SKM-1 (cell line): ENCODE measurements at regions not wholly inside any gene's neighbourhood (a gene's known extent, or its start where the extent isn't known, plus 50 kb on each side); places are given as distances from the start of the nearest gene placed in this dataset.
A peak's percentile ranks its signal among the peaks of the same experiment; 100 is the strongest.
"Not testable (repeated sequence)": the region's sequence is repeated elsewhere in the genome, so short reads cannot be mapped to it uniquely, and the experiment has no call there.

Experiments used
- DNase-seq: peaks from one replicate; lab custom pipeline; 2025; ENCODE audit not compliant: unreplicated experiment; lab: John Stamatoyannopoulos, UW

DNA sequence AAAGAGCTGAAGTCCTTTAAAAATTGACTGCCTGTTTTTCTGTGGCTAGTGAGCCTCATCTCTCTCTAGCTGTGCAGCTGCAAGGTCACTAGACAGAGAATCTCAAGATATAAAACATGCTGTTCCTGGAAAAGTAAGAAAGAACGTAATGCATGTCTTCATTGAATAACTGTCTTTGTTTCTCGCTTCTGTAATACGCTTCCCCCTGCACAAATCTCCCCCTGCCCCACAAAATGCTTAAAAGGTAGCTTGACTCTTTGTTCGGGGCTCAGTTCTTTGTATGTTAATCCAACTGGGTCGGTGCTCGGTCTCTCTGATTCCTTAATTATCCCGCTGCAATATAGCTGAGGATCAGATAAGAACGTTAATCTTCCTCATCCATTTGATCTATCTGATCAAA lies 1495.9 kb upstream of the DDX18 start:
- not testable (repeated sequence) for DNase-seq

DNA sequence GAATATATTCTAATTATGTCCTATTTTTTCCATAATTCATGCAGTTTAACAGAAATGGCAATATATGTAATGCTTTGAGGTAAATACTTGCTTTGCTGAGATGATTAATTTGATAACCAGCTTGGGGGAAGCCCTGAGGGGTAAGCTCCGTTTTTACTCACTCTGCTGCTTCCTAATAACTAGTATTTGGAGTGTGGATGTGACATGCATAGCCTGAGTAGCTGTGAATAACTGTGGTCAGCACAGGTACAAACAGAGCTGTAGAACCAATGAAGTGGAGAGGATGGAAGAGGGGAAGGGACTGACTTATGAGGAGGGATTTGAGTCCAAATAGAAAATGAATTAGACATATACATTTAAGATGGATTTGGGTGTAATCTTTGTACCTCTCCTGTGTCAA lies 1495.5 kb upstream of the DDX18 start:
- no peak for DNase-seq

DNA sequence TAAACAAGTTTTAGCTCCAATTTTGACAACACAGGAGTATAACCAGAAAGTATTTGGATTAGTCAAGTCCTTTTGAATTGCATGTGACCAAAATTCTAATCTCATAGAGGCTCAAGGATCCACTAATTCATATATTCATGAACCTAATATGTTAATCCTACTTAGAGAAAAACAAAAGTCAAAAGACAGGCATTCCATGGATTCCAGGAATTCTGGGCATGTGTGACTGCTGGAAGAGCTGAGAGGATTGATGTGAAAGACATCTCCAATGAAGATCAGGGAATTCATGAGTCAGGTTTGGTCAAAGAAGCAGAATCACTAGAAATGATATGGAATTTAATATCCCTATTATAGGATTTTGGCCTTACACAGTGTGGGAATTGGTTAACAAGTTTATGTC lies 1494.6 kb upstream of the DDX18 start:
- DNase-seq: no peak

DNA sequence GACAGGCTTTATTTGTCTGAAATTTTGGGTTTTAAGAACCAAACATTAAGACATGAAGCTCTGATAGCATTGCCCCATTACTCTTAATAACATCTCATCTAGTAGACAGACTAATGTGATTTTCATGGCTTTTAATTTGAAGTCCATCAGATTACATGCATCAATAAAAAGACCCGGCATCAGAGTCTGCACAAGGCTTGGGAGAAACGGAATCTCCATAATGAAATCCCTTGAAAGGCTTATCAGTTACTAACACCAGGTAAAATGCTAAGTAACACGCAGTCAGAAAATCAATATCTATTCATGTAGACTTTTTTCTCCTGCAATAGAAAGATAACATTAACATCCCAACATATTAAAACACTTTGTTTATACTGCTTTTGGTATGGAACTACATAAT lies 1485.2 kb upstream of the DDX18 start:
- no peak for DNase-seq

DNA sequence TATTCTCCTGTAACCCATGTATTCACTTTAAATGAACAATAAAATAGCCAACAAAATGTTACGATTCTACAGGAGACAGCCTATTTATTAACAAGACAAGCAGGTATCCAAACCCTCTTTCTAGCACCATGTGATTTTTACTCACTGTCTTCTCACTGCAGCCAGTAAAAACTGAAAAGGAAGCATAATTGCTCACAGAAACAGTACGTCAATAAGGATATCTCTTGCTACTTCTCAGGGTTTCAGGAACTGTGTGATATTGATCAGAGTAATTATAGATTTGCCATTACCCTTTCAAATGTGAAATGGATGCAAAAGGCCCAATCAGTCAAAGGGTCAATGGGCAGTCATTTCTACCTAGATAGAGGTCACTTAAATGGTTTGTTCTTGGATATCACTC lies 1473.8 kb upstream of the DDX18 start:
- DNase-seq: no peak

DNA sequence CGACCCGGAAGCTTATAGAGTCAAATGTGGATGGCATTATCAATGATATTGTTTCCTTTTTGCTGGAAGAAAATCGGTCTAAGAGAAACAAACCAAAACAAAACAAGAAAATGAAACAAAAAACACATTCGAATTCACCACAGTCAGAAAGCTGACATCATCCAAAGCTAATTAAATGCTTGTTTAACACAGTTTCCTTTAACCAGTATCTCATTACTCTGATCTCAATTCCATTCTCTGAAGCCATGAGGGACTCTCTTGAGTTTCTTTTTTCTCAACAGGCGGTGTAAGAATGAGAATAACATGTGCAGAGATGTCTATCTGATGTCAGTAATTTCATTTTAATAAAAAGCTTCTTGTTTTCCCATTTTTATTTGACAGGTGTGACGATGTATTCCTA lies 1448.3 kb upstream of the DDX18 start:
- DNase-seq: no peak

DNA sequence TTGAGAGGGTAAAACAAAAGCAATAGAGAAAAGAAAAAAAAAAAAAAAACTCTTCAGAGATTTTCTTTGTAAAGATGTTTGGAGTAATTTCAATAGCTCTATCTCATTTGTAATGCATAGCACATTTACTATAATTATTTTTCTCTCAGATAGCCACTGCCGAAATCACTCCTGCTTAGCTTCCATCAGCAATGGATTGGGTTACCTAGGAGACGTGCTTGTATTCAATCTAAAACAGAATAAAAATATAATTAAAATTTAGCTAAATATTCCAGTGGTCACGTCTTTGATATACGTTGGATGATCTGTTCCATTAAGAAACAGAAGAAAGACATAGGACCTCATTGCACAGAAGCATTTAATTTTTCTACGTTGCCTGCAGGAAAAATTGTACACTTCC lies 1435.7 kb upstream of the DDX18 start:
- no peak for DNase-seq

DNA sequence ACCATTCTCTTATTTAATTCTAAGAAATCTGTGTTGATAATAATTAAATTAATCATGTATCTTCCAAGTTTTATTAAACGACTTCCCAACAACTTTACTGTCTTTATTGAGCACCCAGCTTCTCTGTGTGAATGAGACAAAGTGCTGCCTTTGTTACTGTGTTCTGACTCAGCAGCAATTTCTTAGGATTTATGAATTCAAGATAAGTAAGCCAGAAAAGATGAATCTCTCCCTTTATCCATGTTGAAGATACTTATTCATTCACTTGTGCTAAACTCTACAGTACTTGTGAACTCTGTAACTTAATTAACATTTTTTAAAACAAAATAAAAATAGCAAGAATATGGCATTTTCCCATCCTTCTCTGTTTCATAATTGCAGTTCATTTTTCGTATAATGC lies 1403.3 kb upstream of the DDX18 start:
- DNase-seq: no peak

DNA sequence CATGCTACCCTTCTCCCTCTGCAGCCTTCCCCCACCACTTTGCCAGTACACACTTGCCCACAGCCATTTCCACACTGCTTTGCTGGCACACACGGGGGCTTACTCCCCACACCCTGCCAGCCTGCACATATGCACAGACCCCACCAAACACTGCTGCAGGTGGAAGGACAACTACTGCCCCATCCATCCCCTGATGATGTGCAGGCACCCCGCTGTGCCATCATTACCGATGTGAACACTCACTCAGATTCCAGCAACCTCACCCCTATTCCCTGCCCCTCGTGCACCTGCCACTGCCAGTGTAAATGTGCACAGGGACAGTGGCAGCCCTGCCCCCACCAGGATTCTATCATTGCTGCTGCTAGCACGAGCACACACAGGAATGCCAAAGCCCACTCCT lies 1400.8 kb upstream of the DDX18 start:
- no peak for DNase-seq

DNA sequence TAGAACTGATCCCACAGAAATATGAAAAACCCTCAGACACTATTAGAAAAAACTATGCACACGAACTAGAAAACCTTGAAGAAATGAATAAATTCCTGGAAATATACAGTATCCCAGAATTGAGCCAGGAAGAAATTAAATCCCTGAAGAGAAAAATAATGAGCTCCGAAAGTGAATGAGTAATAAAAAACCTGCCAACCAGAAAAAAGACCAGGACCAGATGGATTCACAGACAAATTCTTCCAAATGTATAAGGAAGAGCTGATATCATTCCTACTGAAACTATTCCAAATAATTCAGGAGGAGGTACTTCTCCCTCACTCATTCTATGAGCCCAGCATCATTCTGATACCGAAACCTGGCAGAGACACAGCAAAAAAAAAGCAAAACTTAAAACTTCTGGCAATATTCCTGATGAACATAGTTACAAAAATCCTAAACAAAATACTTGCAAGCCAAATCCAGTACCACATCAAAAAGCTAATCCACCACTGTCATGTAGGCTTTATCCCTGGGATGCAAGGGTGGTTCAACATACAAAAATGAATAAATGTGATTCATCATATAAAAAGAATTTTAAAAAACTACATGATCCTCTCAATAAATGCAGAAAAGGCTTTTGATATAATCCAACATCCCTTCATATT lies 1397.6 kb upstream of the DDX18 start:
- no peak for DNase-seq

DNA sequence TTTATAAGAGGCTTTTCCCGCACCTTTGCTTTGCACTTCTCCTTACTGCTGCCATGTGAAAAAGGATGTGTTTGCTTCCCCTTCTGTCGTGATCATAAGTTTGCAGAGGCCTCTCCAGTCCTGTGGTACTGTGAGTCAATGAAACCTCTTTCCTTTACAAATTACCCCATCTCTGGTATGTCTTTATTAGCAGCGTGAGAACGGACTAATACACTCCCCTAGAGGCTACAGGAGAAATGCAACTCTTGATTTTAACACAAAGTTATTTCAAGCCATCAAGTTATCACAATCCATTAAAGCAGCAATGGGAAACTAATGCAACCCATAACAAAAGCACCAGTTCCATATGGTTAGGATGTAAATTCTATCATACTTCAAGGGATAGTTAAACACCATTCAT lies 1378.8 kb upstream of the DDX18 start:
- DNase-seq: peak; percentile 52

DNA sequence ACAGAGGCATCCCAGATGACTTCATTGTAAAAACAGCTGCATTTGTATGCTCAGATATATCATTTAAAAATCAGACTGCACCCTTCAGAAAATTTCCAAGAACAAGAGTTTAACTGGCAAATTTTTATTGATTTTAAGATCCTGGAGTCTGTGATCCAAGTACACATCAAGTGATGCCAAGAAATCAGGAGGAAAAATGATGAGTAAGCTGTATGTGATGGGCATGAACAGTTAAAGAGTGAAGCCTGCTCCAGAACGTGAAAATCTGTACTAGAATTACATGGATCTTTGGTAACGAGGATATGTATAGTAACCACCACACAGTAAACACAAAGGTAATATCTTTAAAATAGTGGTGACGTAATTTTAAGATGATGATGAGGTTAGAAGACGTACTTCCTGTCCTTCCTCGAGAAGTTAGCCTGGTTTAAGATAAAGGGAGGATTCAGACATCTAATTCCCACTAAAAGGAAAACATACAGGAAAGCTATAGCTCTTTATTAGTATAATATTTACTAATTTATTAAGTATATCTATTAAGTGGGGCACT lies 1374.3 kb upstream of the DDX18 start:
- no peak for DNase-seq

DNA sequence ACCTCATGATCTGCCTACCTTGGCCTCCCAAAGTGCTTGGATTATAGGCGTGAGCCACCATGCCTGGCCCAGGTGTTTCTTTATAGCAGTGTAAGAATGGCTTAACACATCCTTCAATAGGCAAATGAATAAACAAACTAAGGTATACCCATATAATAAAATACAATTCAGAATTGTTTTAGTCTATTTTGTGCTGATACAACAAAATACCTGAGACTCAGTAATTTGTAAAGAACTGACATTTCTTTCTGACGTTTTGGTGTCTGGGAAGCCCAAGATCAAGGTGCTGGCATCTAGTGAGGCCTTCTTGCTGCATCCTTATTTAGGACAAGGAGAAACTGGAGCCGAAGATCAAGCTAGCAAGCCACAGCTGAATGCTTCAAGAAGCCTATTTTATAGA lies 1372.1 kb upstream of the DDX18 start:
- no peak for DNase-seq

DNA sequence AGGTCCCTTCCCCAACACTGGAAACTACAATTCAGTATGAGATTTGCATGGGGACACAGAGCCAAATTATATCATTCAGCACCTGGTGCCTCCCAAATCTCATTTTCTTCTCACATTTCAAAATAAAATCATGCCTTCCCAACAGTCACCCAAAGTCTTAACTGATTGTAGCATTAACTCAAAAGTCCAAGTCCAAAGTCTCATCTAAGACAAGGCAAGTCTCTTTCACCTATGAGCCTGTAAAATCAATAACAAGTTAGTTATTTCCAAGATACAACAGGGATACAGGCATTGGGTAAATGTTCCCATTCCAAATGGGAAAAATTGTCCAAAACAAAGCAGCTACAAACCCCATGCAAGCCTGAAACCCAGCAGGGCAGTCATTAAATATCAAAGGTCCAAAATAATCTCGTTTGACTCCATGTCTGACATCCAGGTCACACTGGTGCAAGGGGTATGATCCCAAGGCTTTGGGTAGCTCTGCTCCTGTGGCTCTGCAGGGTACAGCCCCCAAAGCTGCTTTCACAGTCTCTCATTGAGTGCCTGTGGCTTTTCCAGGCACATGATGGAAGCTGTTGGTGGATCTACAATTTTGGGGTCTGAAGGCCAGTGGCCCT lies 1370.1 kb upstream of the DDX18 start:
- no peak for DNase-seq

DNA sequence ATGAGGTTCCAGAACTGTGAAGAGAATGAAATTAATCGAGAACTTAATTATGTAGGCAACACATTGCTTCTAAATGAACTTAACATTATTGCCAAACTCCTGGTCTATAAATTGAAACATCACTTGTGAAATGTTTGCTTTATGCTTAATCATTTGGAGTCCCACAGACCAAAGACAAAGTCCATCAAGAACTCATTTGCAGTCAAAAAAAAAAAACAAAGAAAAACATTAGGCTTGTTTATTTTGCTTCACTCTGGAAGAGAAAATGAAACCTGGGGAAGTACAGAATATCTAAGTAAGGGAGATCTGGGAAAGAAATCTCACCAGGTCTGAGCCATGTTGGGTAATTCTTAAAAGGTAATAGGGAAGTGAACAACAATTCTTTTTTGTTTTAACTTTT lies 1363.5 kb upstream of the DDX18 start:
- DNase-seq: no peak

DNA sequence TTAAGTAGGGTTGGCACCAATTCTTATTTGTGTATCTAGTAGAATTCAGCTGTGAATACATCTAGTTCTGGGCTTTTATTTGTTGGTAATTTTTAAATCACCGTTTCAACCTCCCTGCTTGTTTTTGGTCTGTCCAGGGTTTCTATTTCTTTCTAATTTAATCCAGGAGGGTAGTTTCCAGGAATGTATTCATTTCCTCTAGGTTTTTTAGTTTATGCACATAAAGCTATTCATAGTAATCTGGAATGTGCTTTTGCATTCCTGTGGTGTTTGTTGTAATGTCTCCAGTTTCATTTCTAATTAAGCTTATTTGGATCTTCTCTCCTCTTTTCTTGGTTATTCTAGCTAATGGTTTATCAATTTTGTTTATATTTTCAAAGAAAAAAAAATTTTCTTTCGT lies 1361.8 kb upstream of the DDX18 start:
- DNase-seq: no peak

DNA sequence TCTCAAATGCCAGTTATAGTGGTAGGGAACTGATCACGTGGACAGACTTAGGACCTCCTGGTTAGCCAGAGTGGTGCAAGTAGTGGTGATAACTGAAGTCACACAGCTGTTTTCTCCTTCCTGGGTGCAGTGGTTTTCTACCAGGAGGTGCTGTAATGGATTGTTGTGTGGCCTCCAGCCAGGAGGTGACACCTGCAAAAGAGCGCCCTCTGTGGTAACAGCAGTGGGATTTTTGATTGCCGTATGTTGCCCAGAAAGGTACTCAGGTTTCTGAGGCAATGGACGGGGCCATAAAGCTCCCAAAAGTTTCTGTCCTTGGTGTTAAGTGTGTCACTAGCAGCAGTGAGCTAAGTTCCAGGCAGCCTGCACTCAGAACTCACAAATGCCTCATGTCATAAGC lies 1358.1 kb upstream of the DDX18 start:
- no peak for DNase-seq

DNA sequence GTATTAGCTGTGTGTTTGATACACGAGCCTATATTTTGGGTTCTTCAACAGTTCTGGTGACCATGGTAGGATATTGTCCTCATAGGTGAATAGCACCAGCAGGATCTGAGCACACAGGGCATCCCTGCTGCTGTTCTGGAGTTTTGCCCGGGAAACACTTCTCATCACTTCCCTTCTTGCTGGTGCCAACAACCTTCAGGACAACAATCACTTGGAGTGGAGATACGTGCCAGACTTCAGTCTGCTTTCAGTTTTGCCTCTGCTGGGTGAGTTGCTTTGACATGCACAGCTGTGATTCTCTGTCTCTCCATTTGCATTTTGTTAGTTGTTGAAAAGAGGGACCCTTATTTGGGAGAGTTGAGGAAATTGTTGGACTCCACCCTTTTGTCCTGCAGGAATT lies 1347.2 kb upstream of the DDX18 start:
- no peak for DNase-seq

DNA sequence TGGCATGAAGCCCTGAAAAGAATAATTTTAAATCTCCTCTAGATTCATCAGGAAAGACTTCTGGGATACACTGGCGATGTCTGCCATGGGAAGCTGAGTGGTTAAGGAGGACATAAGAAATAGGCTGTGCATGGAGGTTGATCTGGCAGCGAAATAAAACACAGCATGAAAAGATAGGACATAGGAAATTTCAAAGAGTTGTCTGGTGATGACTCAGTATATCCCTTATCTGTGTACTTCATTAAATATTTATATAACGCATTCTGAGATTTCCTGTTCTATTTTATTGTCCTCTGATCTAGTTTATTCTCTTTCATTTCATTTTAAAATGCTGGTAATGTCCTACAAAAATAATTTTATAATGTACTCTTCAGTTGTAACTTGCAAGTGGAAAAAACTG lies 1337.3 kb upstream of the DDX18 start:
- DNase-seq: no peak

DNA sequence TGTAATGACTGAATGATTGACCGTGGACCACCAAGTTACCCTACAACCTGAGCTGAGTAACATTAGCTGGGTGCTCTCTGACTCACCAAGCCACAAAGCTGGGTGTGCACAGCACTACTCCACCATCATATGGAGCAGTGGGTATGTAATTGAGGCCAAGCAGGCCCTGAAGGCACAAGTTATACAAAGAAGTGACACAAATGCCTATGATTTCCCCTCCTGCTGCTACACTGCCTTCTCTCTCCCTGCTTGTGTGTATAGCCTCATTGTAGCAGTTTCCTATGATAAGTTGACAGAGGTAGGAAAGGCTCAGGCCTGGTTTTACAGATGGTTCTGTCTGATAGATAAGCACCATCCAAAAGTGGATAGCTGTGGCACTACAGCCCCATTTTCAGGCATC lies 1327.2 kb upstream of the DDX18 start:
- DNase-seq: no peak

DNA sequence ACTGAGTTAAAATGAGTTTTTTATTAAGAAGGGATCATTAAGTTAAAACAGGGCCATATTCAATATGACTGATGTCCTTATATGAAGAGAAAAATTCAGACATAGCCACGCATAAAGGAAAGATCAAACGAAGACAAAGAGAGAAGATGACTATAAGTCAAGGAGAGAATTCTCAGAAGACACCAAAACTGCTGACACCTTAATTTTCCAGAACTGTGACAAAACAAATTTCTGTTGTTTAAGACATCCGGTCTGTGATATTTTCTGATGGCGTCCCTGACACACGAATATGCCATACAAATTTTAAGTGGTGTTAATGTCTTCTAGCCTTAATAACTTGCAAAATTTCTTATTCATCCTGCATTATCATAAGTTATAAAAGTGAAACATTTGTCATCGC lies 1325.2 kb upstream of the DDX18 start:
- DNase-seq: no peak

DNA sequence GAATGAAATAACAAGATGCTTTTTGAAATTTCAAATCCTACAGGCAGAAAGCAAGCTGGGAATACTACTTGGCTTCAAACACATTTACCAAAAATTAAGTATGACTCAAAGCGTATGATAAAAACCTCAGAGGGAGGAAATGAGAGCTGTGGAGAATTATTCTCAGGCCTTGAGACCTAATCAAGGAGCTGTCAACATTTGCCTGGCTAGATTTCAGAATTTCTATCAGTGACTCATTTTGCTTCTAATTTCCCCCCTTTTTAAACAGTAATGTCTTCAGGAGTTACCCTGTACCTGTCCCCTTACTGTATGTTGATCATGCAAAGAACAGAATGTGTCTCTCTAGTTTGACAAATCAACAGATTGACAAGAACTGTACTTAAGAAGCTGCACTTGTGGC lies 1324.5 kb upstream of the DDX18 start:
- DNase-seq: no peak

DNA sequence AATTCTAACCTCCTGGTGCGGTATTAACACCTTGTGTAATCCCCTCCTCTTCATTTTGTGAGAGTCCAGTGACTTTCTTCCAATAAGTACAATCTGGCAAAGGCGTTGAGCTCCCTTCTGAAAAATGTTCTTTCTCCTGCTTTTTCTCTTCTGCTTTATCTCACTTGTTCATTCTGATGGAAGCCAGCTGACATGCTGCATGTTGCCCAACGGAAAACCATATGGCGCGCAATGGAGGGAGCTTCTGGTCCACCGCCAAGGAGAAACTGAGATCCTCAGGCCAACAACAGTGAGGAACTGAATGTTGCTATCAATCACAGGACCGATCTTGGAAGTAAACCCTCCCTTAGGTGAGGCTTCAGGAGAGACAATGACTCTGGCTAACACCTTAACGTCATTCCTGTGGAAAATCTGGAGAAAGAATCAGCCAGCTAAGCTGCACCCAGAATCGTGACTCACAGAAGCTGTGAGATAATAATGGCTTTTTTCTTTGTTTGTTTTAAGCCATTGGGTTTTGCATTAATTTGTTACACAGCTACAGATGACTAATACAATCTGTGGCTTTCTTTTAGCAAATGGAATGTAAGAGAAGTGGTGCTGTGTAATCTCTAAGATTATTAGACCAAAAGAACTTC lies 1323.9 kb upstream of the DDX18 start:
- DNase-seq: no peak
